ENCODE measurements at regions not wholly inside any gene's neighbourhood (a gene's known extent, or its start where the extent isn't known, plus 50 kb on each side); places are given as distances from the start of the nearest gene placed in this dataset.

DNA sequence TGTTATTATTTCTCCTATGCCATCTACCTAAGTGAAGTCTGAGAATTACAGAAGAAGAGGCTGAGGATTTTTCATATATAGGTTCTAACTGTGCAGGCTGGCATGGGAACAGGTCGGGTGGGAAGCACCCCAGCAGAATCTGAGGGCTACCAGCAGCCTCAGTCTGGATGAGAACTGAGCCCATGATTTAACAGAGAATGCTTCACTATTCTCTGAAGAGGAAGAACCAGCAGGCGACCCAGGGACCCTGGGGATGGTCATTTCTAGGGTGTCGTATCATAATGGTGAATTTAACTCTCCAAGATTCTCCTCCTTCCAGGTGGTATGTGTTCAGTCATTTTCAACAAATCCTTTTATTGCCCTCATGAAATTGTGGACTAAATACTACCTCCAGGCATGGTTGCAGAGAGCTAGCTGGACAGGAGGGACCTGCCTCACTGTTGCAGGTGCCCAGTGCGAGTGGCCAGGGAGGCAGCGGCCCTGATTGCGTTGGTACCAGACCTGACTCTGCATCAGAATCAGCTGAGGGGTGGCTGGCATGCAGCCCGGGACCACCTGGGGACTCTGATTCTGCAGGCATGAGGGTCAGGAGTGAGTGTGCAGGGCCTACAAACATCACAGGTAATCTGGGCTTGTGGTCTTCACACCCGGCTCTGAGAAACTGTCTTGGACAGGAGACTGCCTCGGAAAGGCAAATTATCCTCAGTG is 272.2 kb downstream of the TSN start:
- TF ChIP-seq, protein P1, sequence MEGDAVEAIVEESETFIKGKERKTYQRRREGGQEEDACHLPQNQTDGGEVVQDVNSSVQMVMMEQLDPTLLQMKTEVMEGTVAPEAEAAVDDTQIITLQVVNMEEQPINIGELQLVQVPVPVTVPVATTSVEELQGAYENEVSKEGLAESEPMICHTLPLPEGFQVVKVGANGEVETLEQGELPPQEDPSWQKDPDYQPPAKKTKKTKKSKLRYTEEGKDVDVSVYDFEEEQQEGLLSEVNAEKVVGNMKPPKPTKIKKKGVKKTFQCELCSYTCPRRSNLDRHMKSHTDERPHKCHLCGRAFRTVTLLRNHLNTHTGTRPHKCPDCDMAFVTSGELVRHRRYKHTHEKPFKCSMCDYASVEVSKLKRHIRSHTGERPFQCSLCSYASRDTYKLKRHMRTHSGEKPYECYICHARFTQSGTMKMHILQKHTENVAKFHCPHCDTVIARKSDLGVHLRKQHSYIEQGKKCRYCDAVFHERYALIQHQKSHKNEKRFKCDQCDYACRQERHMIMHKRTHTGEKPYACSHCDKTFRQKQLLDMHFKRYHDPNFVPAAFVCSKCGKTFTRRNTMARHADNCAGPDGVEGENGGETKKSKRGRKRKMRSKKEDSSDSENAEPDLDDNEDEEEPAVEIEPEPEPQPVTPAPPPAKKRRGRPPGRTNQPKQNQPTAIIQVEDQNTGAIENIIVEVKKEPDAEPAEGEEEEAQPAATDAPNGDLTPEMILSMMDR (IDR thresholded peaks at IDR 0.05; ENCODE audit: control extremely low read depth in 1 of 3, insufficient read depth in 1 of 3, low read depth in 1 of 3, low read length in 3 of 3): no peak
- TF ChIP-seq EZH2 (IDR thresholded peaks at IDR 0.05; ENCODE audit: low read depth, low read length, severe bottlenecking): no peak
- no peak for TF ChIP-seq GABPA (IDR thresholded peaks at IDR 0.05; ENCODE audit: borderline replicate concordance, insufficient read depth, low read length)
- TF ChIP-seq RFX5 (IDR thresholded peaks at IDR 0.05; ENCODE audit: borderline replicate concordance, low read depth, low read length): no peak
- TF ChIP-seq SP2 (IDR thresholded peaks at IDR 0.05; ENCODE audit: low read length): no peak
- TF ChIP-seq POLR2A (IDR thresholded peaks at IDR 0.05; ENCODE audit: control extremely low read depth in 1 of 2, low read depth in 2 of 2, low read length in 2 of 2): no peak
- TF ChIP-seq SIN3A (conservative IDR thresholded peaks at IDR 0.05 in 1 of 2, IDR thresholded peaks at IDR 0.05 in 1 of 2; ENCODE audit: low read depth in 1 of 2, low read length in 2 of 2): no peak
- TF ChIP-seq TBP (IDR thresholded peaks at IDR 0.05; ENCODE audit: low read depth, low read length): no peak
- TF ChIP-seq KDM5A (IDR thresholded peaks at IDR 0.05; ENCODE audit: low read length): no peak
- no peak for TF ChIP-seq RXRA (IDR thresholded peaks at IDR 0.05; ENCODE audit: insufficient read depth, low read depth, low read length)
